ENCODE measurements at regions not wholly inside any gene's neighbourhood (a gene's known extent, or its start where the extent isn't known, plus 50 kb on each side); places are given as distances from the start of the nearest gene placed in this dataset.

DNA sequence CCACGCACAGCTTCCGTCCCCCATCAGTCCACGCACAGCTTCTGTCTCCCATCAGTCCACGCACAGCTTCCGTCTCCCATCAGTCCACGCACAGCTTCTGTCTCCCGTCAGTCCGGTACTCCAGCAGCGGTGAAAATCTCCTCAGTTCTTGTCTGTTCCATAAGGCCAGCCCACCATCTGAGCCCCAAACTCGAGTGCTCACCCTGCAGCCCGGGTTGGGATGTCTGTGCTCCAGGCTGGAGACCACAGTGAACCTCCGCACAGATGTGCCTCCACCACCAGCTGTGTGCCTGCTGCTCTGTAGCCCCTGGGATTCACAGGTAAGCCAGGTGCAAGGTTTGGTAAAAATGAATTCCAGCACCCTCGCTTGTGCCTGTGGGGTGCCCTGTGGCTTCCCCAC lies 258.6 kb downstream of the NPHP4 start:
- no peaks in the 10 kb centered on the region for H3K36me3 ChIP-seq (ENCODE audit: control insufficient read depth, insufficient read depth, low read length)
- no peaks in the 10 kb centered on the region for H3K27me3 ChIP-seq (ENCODE audit: control insufficient read depth, insufficient read depth, low read length)
- H3K27ac ChIP-seq (ENCODE audit: insufficient read depth, low read length) = no peak overlapping the region
- H3K9ac ChIP-seq (ENCODE audit: insufficient read depth, low read length) = no peak overlapping the region
- no peaks in the 10 kb centered on the region for H4K20me1 ChIP-seq (ENCODE audit: control insufficient read depth, extremely low read depth, insufficient read depth, low read length)
- DNase-seq (ENCODE audit: low read depth in 2 of 2) = no peak
- TF ChIP-seq, protein P1, sequence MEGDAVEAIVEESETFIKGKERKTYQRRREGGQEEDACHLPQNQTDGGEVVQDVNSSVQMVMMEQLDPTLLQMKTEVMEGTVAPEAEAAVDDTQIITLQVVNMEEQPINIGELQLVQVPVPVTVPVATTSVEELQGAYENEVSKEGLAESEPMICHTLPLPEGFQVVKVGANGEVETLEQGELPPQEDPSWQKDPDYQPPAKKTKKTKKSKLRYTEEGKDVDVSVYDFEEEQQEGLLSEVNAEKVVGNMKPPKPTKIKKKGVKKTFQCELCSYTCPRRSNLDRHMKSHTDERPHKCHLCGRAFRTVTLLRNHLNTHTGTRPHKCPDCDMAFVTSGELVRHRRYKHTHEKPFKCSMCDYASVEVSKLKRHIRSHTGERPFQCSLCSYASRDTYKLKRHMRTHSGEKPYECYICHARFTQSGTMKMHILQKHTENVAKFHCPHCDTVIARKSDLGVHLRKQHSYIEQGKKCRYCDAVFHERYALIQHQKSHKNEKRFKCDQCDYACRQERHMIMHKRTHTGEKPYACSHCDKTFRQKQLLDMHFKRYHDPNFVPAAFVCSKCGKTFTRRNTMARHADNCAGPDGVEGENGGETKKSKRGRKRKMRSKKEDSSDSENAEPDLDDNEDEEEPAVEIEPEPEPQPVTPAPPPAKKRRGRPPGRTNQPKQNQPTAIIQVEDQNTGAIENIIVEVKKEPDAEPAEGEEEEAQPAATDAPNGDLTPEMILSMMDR (conservative IDR thresholded peaks at IDR 0.05 in 1 of 2, IDR thresholded peaks at IDR 0.05 in 1 of 2; ENCODE audit: low read depth in 1 of 2, low read length in 2 of 2) = no peak
- TF ChIP-seq EZH2 (IDR thresholded peaks at IDR 0.05; ENCODE audit: low read length, missing control alignments) = no peak
- no peaks in the 10 kb centered on the region for H3K4me1 ChIP-seq (ENCODE audit: control insufficient read depth, extremely low read depth, insufficient read depth, low read length)
- no peak overlapping the region for H3K4me3 ChIP-seq (replicated peaks in 1 of 4; ENCODE audit: control extremely low read depth in 1 of 4, insufficient read depth in 1 of 4, low read depth in 3 of 4, low read length in 4 of 4)
- no peaks in the 10 kb centered on the region for H3K9me3 ChIP-seq (ENCODE audit: control insufficient read depth, insufficient read depth, low read depth, low read length)
- no peak overlapping the region for H3K4me2 ChIP-seq (ENCODE audit: extremely low read depth, insufficient read depth, low read length)
- no peaks in the 10 kb centered on the region for H3K79me2 ChIP-seq (ENCODE audit: control insufficient read depth, insufficient read depth, low read length)
- no peak overlapping the region for H2AFZ ChIP-seq (ENCODE audit: low read length)

- Histone ChIP-seq H3K27ac (ENCODE audit: insufficient read depth, low read length) (no peak overlapping the region), H3K4me2 (ENCODE audit: extremely low read depth, insufficient read depth, low read length) (no peak overlapping the region), H3K36me3 (ENCODE audit: control insufficient read depth, insufficient read depth, low read length) (no peaks in the 10 kb centered on the region), H3K9ac (ENCODE audit: insufficient read depth, low read length) (no peak overlapping the region), H3K27me3 (ENCODE audit: control insufficient read depth, insufficient read depth, low read length) (no peaks in the 10 kb centered on the region), H3K4me1 (ENCODE audit: control insufficient read depth, extremely low read depth, insufficient read depth, low read length) (no peaks in the 10 kb centered on the region), H3K79me2 (ENCODE audit: control insufficient read depth, insufficient read depth, low read length) (no peaks in the 10 kb centered on the region), H2AFZ (ENCODE audit: low read length) (no peak overlapping the region), H3K4me3 (replicated peaks in 1 of 4; ENCODE audit: control extremely low read depth in 1 of 4, insufficient read depth in 1 of 4, low read depth in 3 of 4, low read length in 4 of 4) (no peak overlapping the region), H3K9me3 (ENCODE audit: control insufficient read depth, insufficient read depth, low read depth, low read length) (no peaks in the 10 kb centered on the region), H4K20me1 (ENCODE audit: control insufficient read depth, extremely low read depth, insufficient read depth, low read length) (no peaks in the 10 kb centered on the region)
- DNase-seq (ENCODE audit: low read depth in 2 of 2) = no peak
- TF ChIP-seq, protein P1 (conservative IDR thresholded peaks at IDR 0.05 in 1 of 2, IDR thresholded peaks at IDR 0.05 in 1 of 2; ENCODE audit: low read depth in 1 of 2, low read length in 2 of 2) = no peak
- TF ChIP-seq EZH2 (IDR thresholded peaks at IDR 0.05; ENCODE audit: low read length, missing control alignments) = no peak
These were observed 261.2 kb downstream of the NPHP4 start for GRCh38 chr1:5731110-5731423.

GRCh38 chr1:5730272-5731109 lies 261.7 kb downstream of the NPHP4 start:
- Histone ChIP-seq H3K4me3 (replicated peaks in 1 of 4; ENCODE audit: control extremely low read depth in 1 of 4, insufficient read depth in 1 of 4, low read depth in 3 of 4, low read length in 4 of 4) (no peak overlapping the region), H3K36me3 (ENCODE audit: control insufficient read depth, insufficient read depth, low read length) (no peaks in the 10 kb centered on the region), H3K27ac (ENCODE audit: insufficient read depth, low read length) (no peak overlapping the region), H3K79me2 (ENCODE audit: control insufficient read depth, insufficient read depth, low read length) (no peaks in the 10 kb centered on the region), H3K4me1 (ENCODE audit: control insufficient read depth, extremely low read depth, insufficient read depth, low read length) (no peaks in the 10 kb centered on the region), H4K20me1 (ENCODE audit: control insufficient read depth, extremely low read depth, insufficient read depth, low read length) (no peaks in the 10 kb centered on the region), H3K9me3 (ENCODE audit: control insufficient read depth, insufficient read depth, low read depth, low read length) (no peaks in the 10 kb centered on the region), H3K9ac (ENCODE audit: insufficient read depth, low read length) (no peak overlapping the region), H3K4me2 (ENCODE audit: extremely low read depth, insufficient read depth, low read length) (no peak overlapping the region), H3K27me3 (ENCODE audit: control insufficient read depth, insufficient read depth, low read length) (no peaks in the 10 kb centered on the region), H2AFZ (ENCODE audit: low read length) (no peak overlapping the region)
- no peak for DNase-seq (ENCODE audit: low read depth in 2 of 2)
- TF ChIP-seq, protein P1 (conservative IDR thresholded peaks at IDR 0.05 in 1 of 2, IDR thresholded peaks at IDR 0.05 in 1 of 2; ENCODE audit: low read depth in 1 of 2, low read length in 2 of 2) = no peak
- TF ChIP-seq EZH2 (IDR thresholded peaks at IDR 0.05; ENCODE audit: low read length, missing control alignments) = no peak

Data from fibroblast of lung (primary cell).